B cell (primary cell): ENCODE measurements at regions not wholly inside any gene's neighbourhood (a gene's known extent, or its start where the extent isn't known, plus 50 kb on each side); places are given as distances from the start of the nearest gene placed in this dataset.

ENCODE experiments used
- ATAC-seq: fragments of 200-7000 bp; cut with Tn5 transposase; one replicate; pipeline ENCODE4 v1.10.0; 2021; ENCODE audit warnings: low read depth, mild to moderate bottlenecking, moderate number of reproducible peaks, moderate library complexity
- CTCF ChIA-PET: fragments of 350-600 bp; sonication (Branson Sonifier 250); formaldehyde crosslinking; loops from one replicate; lab custom pipeline; 2021; ENCODE audit warnings: antibody characterized with exemption, inconsistent platforms; lab: Charles Lee
- POLR2A ChIA-PET: fragments of 350-600 bp; sonication (Branson Sonifier 250); formaldehyde crosslinking; loops from one replicate; lab custom pipeline; 2021; ENCODE audit warnings: antibody characterized with exemption; lab: Charles Lee
- DNase-seq: peaks from one replicate; pipeline ENCODE4 v3.0.0; 2013
- H2AFZ ChIP-seq: 2 replicates; pipeline ENCODE4 v1.6.1; 2012; ENCODE audit warnings: mild to moderate bottlenecking, low read depth, low read length; ENCODE audit not compliant: insufficient read depth, poor library complexity, severe bottlenecking
- H3K27ac ChIP-seq, 2 donors: 1 replicate in 1 of 2; 2 replicates in 1 of 2; pipeline ENCODE4 v1.5.1; 2012 to 2013; ENCODE audit warnings: low read length in 2 of 2, mild to moderate bottlenecking in 2 of 2, moderate library complexity in 1 of 2
- H3K27me3 ChIP-seq, 4 experiments: fragments of 200-600 bp in 1 of 4; sonication (generic) in 1 of 4; replicated peaks in 1 of 4; 1 replicate in 2 of 4; 2 replicates in 2 of 4; pipeline versions ENCODE4 v1.6.1 to v1.7.0; 2013 to 2016; ENCODE audit warnings: low read length in 3 of 4, mild to moderate bottlenecking in 2 of 4, mixed read lengths in 1 of 4, moderate library complexity in 1 of 4; ENCODE audit not compliant: insufficient read depth in 4 of 4, control insufficient read depth in 3 of 4; ENCODE audit errors: control extremely low read depth in 1 of 4
- H3K36me3 ChIP-seq, 2 experiments: replicated peaks in 1 of 2; 1 replicate in 1 of 2; 2 replicates in 1 of 2; pipeline versions ENCODE4 v1.6.1 to v1.7.1; 2013; ENCODE audit warnings: low read length in 1 of 2; ENCODE audit not compliant: insufficient read depth in 2 of 2, control insufficient read depth in 1 of 2; ENCODE audit errors: control extremely low read depth in 1 of 2, extremely low read depth in 1 of 2
- H3K4me1 ChIP-seq, 2 donors: fragments of 200-600 bp in 1 of 2; sonication (generic) in 1 of 2; 1 replicate in 1 of 2; 2 replicates in 1 of 2; pipeline versions ENCODE4 v1.5.1 to v1.6.1; 2013 to 2017; ENCODE audit warnings: low read length in 2 of 2; ENCODE audit not compliant: control insufficient read depth in 2 of 2, insufficient read depth in 2 of 2
- H3K4me2 ChIP-seq: replicated peaks from 2 replicates; pipeline ENCODE3; 2012; ENCODE audit warnings: mild to moderate bottlenecking, low read depth, low read length; ENCODE audit not compliant: poor library complexity, severe bottlenecking
- H3K4me3 ChIP-seq, 5 experiments: fragments of 200-600 bp in 1 of 5; sonication (generic) in 1 of 5; 1 replicate in 3 of 5; 2 replicates in 2 of 5; pipeline versions ENCODE4 v1.5.1 to v1.7.0; 2011 to 2016; ENCODE audit warnings: low read length in 4 of 5, mild to moderate bottlenecking in 4 of 5, low read depth in 2 of 5, control low read depth in 1 of 5, moderate library complexity in 1 of 5; ENCODE audit not compliant: insufficient read depth in 1 of 5; ENCODE audit errors: control extremely low read depth in 1 of 5, extremely low read depth in 1 of 5
- H3K79me2 ChIP-seq: fragments of 200-600 bp; sonication (generic); one replicate; pipeline ENCODE4 v1.6.0; 2016; ENCODE audit warnings: low read length; ENCODE audit not compliant: control insufficient read depth, insufficient read depth
- H3K9ac ChIP-seq: fragments of 200-600 bp; sonication (generic); 2 replicates; pipeline ENCODE4 v1.6.1; 2017; ENCODE audit warnings: mild to moderate bottlenecking, low read length, moderate library complexity
- H3K9me3 ChIP-seq, 3 donors: one replicate each; pipeline versions ENCODE4 v1.6.1 to v1.7.1; 2013; ENCODE audit warnings: low read length in 2 of 3; ENCODE audit not compliant: control insufficient read depth in 2 of 3, insufficient read depth in 1 of 3; ENCODE audit errors: control extremely low read depth in 1 of 3
- H4K20me1 ChIP-seq: 2 replicates; pipeline ENCODE4 v1.6.0; 2012; ENCODE audit warnings: mild to moderate bottlenecking, low read length; ENCODE audit not compliant: insufficient read depth, control insufficient read depth, poor library complexity, severe bottlenecking
- H3K27ac Mint-ChIP-seq: one replicate; pipeline ENCODE4 v1.8.0; 2021; ENCODE audit warnings: mixed read lengths
- H3K27me3 Mint-ChIP-seq: one replicate; pipeline ENCODE4 v1.8.0; 2021; ENCODE audit warnings: mixed read lengths
- H3K4me1 Mint-ChIP-seq: one replicate; pipeline ENCODE4 v1.8.0; 2021; ENCODE audit warnings: mixed read lengths
- H3K4me3 Mint-ChIP-seq: one replicate; pipeline ENCODE4 v1.8.0; 2021; ENCODE audit warnings: mixed read lengths
- H3K9me3 Mint-ChIP-seq: one replicate; pipeline ENCODE4 v1.8.0; 2022; ENCODE audit warnings: mixed read lengths; ENCODE audit not compliant: insufficient read depth
- EZH2 ChIP-seq: IDR thresholded peaks from 2 replicates; pipeline ENCODE4 v1.6.1; 2012; ENCODE audit warnings: borderline replicate concordance, low read depth, mild to moderate bottlenecking, moderate library complexity, low read length; ENCODE audit not compliant: insufficient read depth, poor library complexity, severe bottlenecking
- WGBS: methylation state at CpG from one replicate; pipeline ENCODE4 v1.1.5; 2013; ENCODE audit warnings: missing lambda C conversion rate; ENCODE audit not compliant: insufficient coverage; 5-methylcytosine and 5-hydroxymethylcytosine counted together
- intact Hi-C: fragments of 100-400 bp; cut with micrococcal nuclease; formaldehyde crosslinking; loops from one replicate; pipeline ENCODE4 v1.10.0; 2022
- TF ChIP-seq, protein P1 (sequence below): fragments of 200-600 bp; IDR thresholded peaks from one replicate; pipeline ENCODE4 v1.8.0; 2022; ENCODE audit warnings: antibody characterized with exemption, mild to moderate bottlenecking

GRCh38 chr2:47999512-47999911 lies 93.2 kb upstream of the FBXO11 start:
- H3K4me2 ChIP-seq = no peak overlapping the region
- no peak overlapping the region for H3K9ac ChIP-seq
- ChIA-PET CTCF (no interaction called here), POLR2A (no interaction called here)
- Mint-ChIP-seq H3K9me3 (no peaks in the 10 kb centered on the region), H3K27me3 (peaks cover 11% of the 10 kb centered on the region), H3K4me1 (no peaks in the 10 kb centered on the region), H3K4me3 (no peak overlapping the region), H3K27ac (no peak overlapping the region)
- WGBS = no CpG with 5 or more reads among the region's 1 CpG
- no peak overlapping the region for H2AFZ ChIP-seq
- H3K9me3 ChIP-seq = no peaks in the 10 kb centered on the region
- H4K20me1 ChIP-seq = no peaks in the 10 kb centered on the region
- no peaks in the 10 kb centered on the region for H3K79me2 ChIP-seq
- DNase-seq (no peak), ATAC-seq (no peak)
- H3K27me3 ChIP-seq = no peaks in the 10 kb centered on the region
- no peak overlapping the region for H3K27ac ChIP-seq
- H3K36me3 ChIP-seq = no peaks in the 10 kb centered on the region
- no peaks in the 10 kb centered on the region for H3K4me1 ChIP-seq
- intact Hi-C loops = no loop called here
- no peak for TF ChIP-seq EZH2
- H3K4me3 ChIP-seq = no peak overlapping the region

- Mint-ChIP-seq H3K4me3 (no peak overlapping the region), H3K9me3 (no peaks in the 10 kb centered on the region), H3K4me1 (no peaks in the 10 kb centered on the region), H3K27me3 (peaks cover 7% of the 10 kb centered on the region), H3K27ac (no peak overlapping the region)
- Histone ChIP-seq H3K4me2 (no peak overlapping the region), H3K9me3 (no peaks in the 10 kb centered on the region), H3K4me3 (no peak overlapping the region), H3K27me3 (no peaks in the 10 kb centered on the region), H4K20me1 (no peaks in the 10 kb centered on the region), H3K27ac (no peak overlapping the region), H3K79me2 (no peaks in the 10 kb centered on the region), H3K4me1 (no peaks in the 10 kb centered on the region), H3K9ac (no peak overlapping the region), H2AFZ (no peak overlapping the region), H3K36me3 (no peaks in the 10 kb centered on the region)
- DNase-seq (no peak), ATAC-seq (no peak)
- TF ChIP-seq, protein P1, sequence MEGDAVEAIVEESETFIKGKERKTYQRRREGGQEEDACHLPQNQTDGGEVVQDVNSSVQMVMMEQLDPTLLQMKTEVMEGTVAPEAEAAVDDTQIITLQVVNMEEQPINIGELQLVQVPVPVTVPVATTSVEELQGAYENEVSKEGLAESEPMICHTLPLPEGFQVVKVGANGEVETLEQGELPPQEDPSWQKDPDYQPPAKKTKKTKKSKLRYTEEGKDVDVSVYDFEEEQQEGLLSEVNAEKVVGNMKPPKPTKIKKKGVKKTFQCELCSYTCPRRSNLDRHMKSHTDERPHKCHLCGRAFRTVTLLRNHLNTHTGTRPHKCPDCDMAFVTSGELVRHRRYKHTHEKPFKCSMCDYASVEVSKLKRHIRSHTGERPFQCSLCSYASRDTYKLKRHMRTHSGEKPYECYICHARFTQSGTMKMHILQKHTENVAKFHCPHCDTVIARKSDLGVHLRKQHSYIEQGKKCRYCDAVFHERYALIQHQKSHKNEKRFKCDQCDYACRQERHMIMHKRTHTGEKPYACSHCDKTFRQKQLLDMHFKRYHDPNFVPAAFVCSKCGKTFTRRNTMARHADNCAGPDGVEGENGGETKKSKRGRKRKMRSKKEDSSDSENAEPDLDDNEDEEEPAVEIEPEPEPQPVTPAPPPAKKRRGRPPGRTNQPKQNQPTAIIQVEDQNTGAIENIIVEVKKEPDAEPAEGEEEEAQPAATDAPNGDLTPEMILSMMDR = no peak
- TF ChIP-seq EZH2 = no peak
- CTCF ChIA-PET = no interaction called here
- POLR2A ChIA-PET = no interaction called here
- intact Hi-C loops = no loop called here
Observed at GRCh38 chr2:48001498-48001897, 95.2 kb upstream of the FBXO11 start.
